Activated naive CD4-positive, alpha-beta T cell treated with anti-CD3 and anti-CD28 coated beads, Interleukin-2, amount 10 ng/mL, durations not matched to agents 7 days and 5 days (primary cell): ENCODE measurements at regions not wholly inside any gene's neighbourhood (a gene's known extent, or its start where the extent isn't known, plus 50 kb on each side); places are given as distances from the start of the nearest gene placed in this dataset.

Experiments
- CTCF ChIA-PET: fragments of 350-600 bp; sonication (Branson Sonifier 250); formaldehyde crosslinking; loops from one replicate; lab custom pipeline; 2021; ENCODE audit warnings: antibody characterized with exemption; lab: Charles Lee
- DNase-seq: peaks from one replicate; pipeline ENCODE4 v3.0.0-alpha.2; 2020
- H3K27ac Mint-ChIP-seq: one replicate; pipeline ENCODE4 v1.8.0; 2021; ENCODE audit warnings: mild to moderate bottlenecking, moderate library complexity, mixed read lengths
- H3K27me3 Mint-ChIP-seq: one replicate; pipeline ENCODE4 v1.8.0; 2021; ENCODE audit warnings: mild to moderate bottlenecking, mixed read lengths
- H3K36me3 Mint-ChIP-seq: one replicate; pipeline ENCODE4 v1.8.0; 2021; ENCODE audit warnings: mixed read lengths
- H3K4me1 Mint-ChIP-seq: one replicate; pipeline ENCODE4 v1.8.0; 2021; ENCODE audit warnings: mixed read lengths
- H3K4me3 Mint-ChIP-seq: one replicate; pipeline ENCODE4 v1.8.0; 2021; ENCODE audit warnings: mild to moderate bottlenecking, moderate library complexity, mixed read lengths
- H3K9me3 Mint-ChIP-seq: one replicate; pipeline ENCODE4 v1.8.0; 2021; ENCODE audit warnings: mixed read lengths

GRCh38 chr5:166540156-166540555 lies 1751.3 kb upstream of the WWC1 start:
- H3K4me3 Mint-ChIP-seq: no peak overlapping the region
- CTCF ChIA-PET: no interaction called here
- H3K27me3 Mint-ChIP-seq: no peaks in the 10 kb centered on the region
- no peaks in the 10 kb centered on the region for H3K4me1 Mint-ChIP-seq
- H3K9me3 Mint-ChIP-seq: peaks cover 2% of the 10 kb centered on the region
- DNase-seq: no peak
- H3K27ac Mint-ChIP-seq: no peak overlapping the region
- no peaks in the 10 kb centered on the region for H3K36me3 Mint-ChIP-seq

- Mint-ChIP-seq H3K36me3 (no peaks in the 10 kb centered on the region), H3K4me3 (no peak overlapping the region), H3K27ac (no peak overlapping the region), H3K27me3 (no peaks in the 10 kb centered on the region), H3K9me3 (peaks cover 14% of the 10 kb centered on the region), H3K4me1 (no peaks in the 10 kb centered on the region)
- CTCF ChIA-PET: no interaction called here
- no peak for DNase-seq
These were observed 1740.1 kb upstream of the WWC1 start for GRCh38 chr5:166551384-166551783.

GRCh38 chr5:166553778-166554177 lies 1737.7 kb upstream of the WWC1 start:
- Mint-ChIP-seq H3K9me3 (peaks cover 14% of the 10 kb centered on the region), H3K4me1 (no peaks in the 10 kb centered on the region), H3K36me3 (no peaks in the 10 kb centered on the region), H3K27ac (no peak overlapping the region), H3K27me3 (no peaks in the 10 kb centered on the region), H3K4me3 (no peak overlapping the region)
- DNase-seq: no peak
- CTCF ChIA-PET: no interaction called here

GRCh38 chr5:166561759-166562158 lies 1729.7 kb upstream of the WWC1 start:
- Mint-ChIP-seq H3K4me3 (no peak overlapping the region), H3K4me1 (no peaks in the 10 kb centered on the region), H3K9me3 (peaks cover 12% of the 10 kb centered on the region), H3K27me3 (no peaks in the 10 kb centered on the region), H3K27ac (no peak overlapping the region), H3K36me3 (no peaks in the 10 kb centered on the region)
- DNase-seq: no peak
- CTCF ChIA-PET: no interaction called here

- DNase-seq: no peak
- CTCF ChIA-PET: no interaction called here
- H3K27me3 Mint-ChIP-seq: no peaks in the 10 kb centered on the region
- peaks cover 12% of the 10 kb centered on the region for H3K9me3 Mint-ChIP-seq
- H3K27ac Mint-ChIP-seq: no peak overlapping the region
- H3K4me3 Mint-ChIP-seq: no peak overlapping the region
- H3K36me3 Mint-ChIP-seq: no peaks in the 10 kb centered on the region
- no peaks in the 10 kb centered on the region for H3K4me1 Mint-ChIP-seq
These were observed 1729.2 kb upstream of the WWC1 start for GRCh38 chr5:166562246-166562645.

GRCh38 chr5:166566725-166567124 lies 1724.7 kb upstream of the WWC1 start:
- Mint-ChIP-seq H3K4me1 (no peaks in the 10 kb centered on the region), H3K4me3 (no peak overlapping the region), H3K27me3 (no peaks in the 10 kb centered on the region), H3K36me3 (no peaks in the 10 kb centered on the region), H3K27ac (no peak overlapping the region), H3K9me3 (peaks cover 7% of the 10 kb centered on the region)
- no peak for DNase-seq
- CTCF ChIA-PET: no interaction called here

GRCh38 chr5:166570865-166571264 lies 1720.6 kb upstream of the WWC1 start:
- no peak overlapping the region for H3K27ac Mint-ChIP-seq
- no peaks in the 10 kb centered on the region for H3K36me3 Mint-ChIP-seq
- peaks cover 16% of the 10 kb centered on the region for H3K9me3 Mint-ChIP-seq
- H3K27me3 Mint-ChIP-seq: no peaks in the 10 kb centered on the region
- DNase-seq: no peak
- CTCF ChIA-PET: no interaction called here
- no peaks in the 10 kb centered on the region for H3K4me1 Mint-ChIP-seq
- H3K4me3 Mint-ChIP-seq: no peak overlapping the region

GRCh38 chr5:166571668-166572067 lies 1719.8 kb upstream of the WWC1 start:
- Mint-ChIP-seq H3K27me3 (no peaks in the 10 kb centered on the region), H3K4me1 (no peaks in the 10 kb centered on the region), H3K9me3 (peaks cover 16% of the 10 kb centered on the region), H3K4me3 (no peak overlapping the region), H3K27ac (no peak overlapping the region), H3K36me3 (no peaks in the 10 kb centered on the region)
- CTCF ChIA-PET: no interaction called here
- DNase-seq: no peak

- Mint-ChIP-seq H3K27ac (no peak overlapping the region), H3K4me1 (no peaks in the 10 kb centered on the region), H3K9me3 (peaks cover 20% of the 10 kb centered on the region), H3K36me3 (no peaks in the 10 kb centered on the region), H3K4me3 (no peak overlapping the region), H3K27me3 (no peaks in the 10 kb centered on the region)
- DNase-seq: no peak
- CTCF ChIA-PET: no interaction called here
These were observed 1715.1 kb upstream of the WWC1 start for GRCh38 chr5:166576323-166576722.

- Mint-ChIP-seq H3K4me3 (no peak overlapping the region), H3K27ac (no peak overlapping the region), H3K4me1 (no peaks in the 10 kb centered on the region), H3K9me3 (peaks cover 20% of the 10 kb centered on the region), H3K36me3 (no peaks in the 10 kb centered on the region), H3K27me3 (no peaks in the 10 kb centered on the region)
- no peak for DNase-seq
- CTCF ChIA-PET: no interaction called here
These were observed 1709.6 kb upstream of the WWC1 start for GRCh38 chr5:166581826-166582225.

GRCh38 chr5:166582416-166582815 lies 1709.0 kb upstream of the WWC1 start:
- CTCF ChIA-PET: no interaction called here

GRCh38 chr5:166594567-166594966 lies 1696.9 kb upstream of the WWC1 start:
- H3K4me3 Mint-ChIP-seq: no peak overlapping the region
- no peaks in the 10 kb centered on the region for H3K36me3 Mint-ChIP-seq
- H3K4me1 Mint-ChIP-seq: no peaks in the 10 kb centered on the region
- DNase-seq: no peak
- no peaks in the 10 kb centered on the region for H3K27me3 Mint-ChIP-seq
- H3K9me3 Mint-ChIP-seq: peaks cover 9% of the 10 kb centered on the region
- CTCF ChIA-PET: no interaction called here
- H3K27ac Mint-ChIP-seq: no peak overlapping the region

More at GRCh38 chr5:166582416-166582815, 1709.0 kb upstream of the WWC1 start:
- Mint-ChIP-seq H3K9me3 (peaks cover 21% of the 10 kb centered on the region), H3K4me1 (no peaks in the 10 kb centered on the region), H3K27ac (no peak overlapping the region), H3K27me3 (no peaks in the 10 kb centered on the region), H3K36me3 (no peaks in the 10 kb centered on the region), H3K4me3 (no peak overlapping the region)
- no peak for DNase-seq

- DNase-seq: no peak
- Mint-ChIP-seq H3K27me3 (no peaks in the 10 kb centered on the region), H3K36me3 (no peaks in the 10 kb centered on the region), H3K9me3 (peaks cover 9% of the 10 kb centered on the region), H3K4me1 (no peaks in the 10 kb centered on the region), H3K27ac (no peak overlapping the region), H3K4me3 (no peak overlapping the region)
- CTCF ChIA-PET: no interaction called here
These were observed 1696.0 kb upstream of the WWC1 start for GRCh38 chr5:166595274-166595951.

- Mint-ChIP-seq H3K9me3 (peaks cover 7% of the 10 kb centered on the region), H3K36me3 (no peaks in the 10 kb centered on the region), H3K4me1 (no peaks in the 10 kb centered on the region), H3K4me3 (no peak overlapping the region), H3K27me3 (no peaks in the 10 kb centered on the region), H3K27ac (no peak overlapping the region)
- CTCF ChIA-PET: no interaction called here
- no peak for DNase-seq
These were observed 1695.4 kb upstream of the WWC1 start for GRCh38 chr5:166596043-166596442.

GRCh38 chr5:166602271-166602670 lies 1689.2 kb upstream of the WWC1 start:
- no peaks in the 10 kb centered on the region for H3K27me3 Mint-ChIP-seq
- no peak overlapping the region for H3K4me3 Mint-ChIP-seq
- H3K9me3 Mint-ChIP-seq: peaks cover 8% of the 10 kb centered on the region
- DNase-seq: no peak
- H3K4me1 Mint-ChIP-seq: no peaks in the 10 kb centered on the region
- CTCF ChIA-PET: no interaction called here
- no peak overlapping the region for H3K27ac Mint-ChIP-seq
- H3K36me3 Mint-ChIP-seq: no peaks in the 10 kb centered on the region

GRCh38 chr5:166617507-166617906 lies 1673.9 kb upstream of the WWC1 start:
- Mint-ChIP-seq H3K9me3 (peaks cover 19% of the 10 kb centered on the region), H3K27me3 (no peaks in the 10 kb centered on the region), H3K4me3 (no peak overlapping the region)

More at GRCh38 chr5:166617507-166617906, 1673.9 kb upstream of the WWC1 start:
- Mint-ChIP-seq H3K27ac (no peak overlapping the region), H3K36me3 (no peaks in the 10 kb centered on the region), H3K4me1 (no peaks in the 10 kb centered on the region)
- DNase-seq: no peak
- CTCF ChIA-PET: no interaction called here
